ENCODE measurements at regions not wholly inside any gene's neighbourhood (a gene's known extent, or its start where the extent isn't known, plus 50 kb on each side); places are given as distances from the start of the nearest gene placed in this dataset.

GRCh38 chr6:85124472-85125354, 325.2 kb upstream of the NT5E start:
- TF ChIP-seq POLR2AphosphoS5 (IDR thresholded peaks at IDR 0.05; ENCODE audit: low read depth, low read length) (no peak), POLR2A (IDR thresholded peaks at IDR 0.05; ENCODE audit: low read depth, low read length) (no peak), TAF1 (IDR thresholded peaks at IDR 0.05; ENCODE audit: borderline replicate concordance, low read depth, low read length) (no peak)

Data from GM12892 (cell line).